ENCODE measurements at regions not wholly inside any gene's neighbourhood (a gene's known extent, or its start where the extent isn't known, plus 50 kb on each side); places are given as distances from the start of the nearest gene placed in this dataset.

GRCh38 chr5:160492565-160492964, 70.9 kb downstream of the PTTG1 start:
- no peaks in the 10 kb centered on the region for H3K79me2 ChIP-seq (ENCODE audit: control insufficient read depth, insufficient read depth, low read length)
- dilution Hi-C loops (cut with MboI; ENCODE audit: extremely low pct_ligation_motif_present, low sequenced_read_pairs), result no loop called here
- H3K4me3 ChIP-seq (replicated peaks in 1 of 3; ENCODE audit: insufficient read depth in 1 of 3, low read depth in 1 of 3, low read length in 3 of 3), result no peak overlapping the region
- H3K9me1 ChIP-seq (replicated peaks; ENCODE audit: control insufficient read depth, extremely low read depth, insufficient read depth, low read length), result no peaks in the 10 kb centered on the region
- H3K27me3 ChIP-seq (ENCODE audit: control insufficient read depth in 2 of 2, insufficient read depth in 2 of 2, low read length in 2 of 2), result peaks cover 0 to 2% of the 10 kb centered on the region in 2 experiments
- TF ChIP-seq POLR2A (IDR thresholded peaks at IDR 0.05; ENCODE audit: low read depth, low read length) (no peak), MYC (IDR thresholded peaks at IDR 0.05; ENCODE audit: low read depth, low read length) (no peak), CTCF (IDR thresholded peaks at IDR 0.05; ENCODE audit: extremely low read depth in 1 of 2, insufficient read depth in 1 of 2, low read depth in 1 of 2, low read length in 2 of 2) (no peak), EZH2 (IDR thresholded peaks at IDR 0.05; ENCODE audit: borderline replicate concordance, low read depth, low read length, severe bottlenecking) (no peak), GATA2 (IDR thresholded peaks at IDR 0.05; ENCODE audit: insufficient read depth, insufficient read length, low read depth, low read length) (no peak), FOS (IDR thresholded peaks at IDR 0.05; ENCODE audit: borderline replicate concordance, insufficient read depth, low read length) (no peak), MAX (IDR thresholded peaks at IDR 0.05; ENCODE audit: insufficient read depth, insufficient read length) (no peak), POLR2AphosphoS5 (IDR thresholded peaks at IDR 0.05; ENCODE audit: insufficient read depth, low read depth, low read length) (no peak), JUN (IDR thresholded peaks at IDR 0.05; ENCODE audit: borderline replicate concordance, insufficient read depth, insufficient read length, low read depth) (no peak)
- H4K20me1 ChIP-seq (replicated peaks; ENCODE audit: control insufficient read depth, extremely low read depth, insufficient read depth, low read length), result no peaks in the 10 kb centered on the region
- no peak overlapping the region for H3K4me2 ChIP-seq (ENCODE audit: insufficient read depth, low read length)
- DNase-seq (ENCODE audit: low read depth, low spot score) (no peak), FAIRE-seq (no peak)
- CTCF ChIA-PET, result interaction anchor here (0.7 to 2.0 kb wide), 2 partner anchors 54 to 1526 kb away, joined by 5 to 8 read pairs; no protein-coding TSS in a partner anchor
- BruUV-seq (replicated peaks), result no TSS peak
- H2AFZ ChIP-seq (ENCODE audit: low read depth, low read length), result no peak overlapping the region
- intact Hi-C loops (cut with micrococcal nuclease), result no loop called here
- no peaks in the 10 kb centered on the region for H3K9me3 ChIP-seq (replicated peaks; ENCODE audit: control insufficient read depth, insufficient read depth, low read length)
- POLR2A ChIA-PET, result no interaction called here
- H3K4me1 ChIP-seq (ENCODE audit: control insufficient read depth, extremely low read depth, insufficient read depth, low read length), result no peaks in the 10 kb centered on the region
- H3K9ac ChIP-seq (replicated peaks; ENCODE audit: extremely low read depth, insufficient read depth, low read length), result no peak overlapping the region
- no peaks in the 10 kb centered on the region for H3K36me3 ChIP-seq (ENCODE audit: control insufficient read depth in 2 of 2, extremely low read depth in 1 of 2, insufficient read depth in 2 of 2, low read length in 2 of 2)
- no peak overlapping the region for H3K27ac ChIP-seq (ENCODE audit: insufficient read depth, low read depth, low read length)
